ENCODE measurements at regions not wholly inside any gene's neighbourhood (a gene's known extent, or its start where the extent isn't known, plus 50 kb on each side); places are given as distances from the start of the nearest gene placed in this dataset.

GRCh38 chr17:33375783-33376182 is 82.7 kb upstream of the ASIC2 start:
- 56% methylated on average over 4 of the region's 4 CpGs for WGBS (ENCODE audit: low lambda C conversion rate)
- Histone ChIP-seq H3K36me3 (replicated peaks in 1 of 2; ENCODE audit: control insufficient read depth in 1 of 2, insufficient read depth in 2 of 2, low read length in 2 of 2) (no peaks in the 10 kb centered on the region), H3K27me3 (ENCODE audit: control insufficient read depth in 1 of 2, insufficient read depth in 2 of 2, low read length in 2 of 2) (no peaks in the 10 kb centered on the region), H4K20me1 (ENCODE audit: insufficient read depth, low read length) (no peaks in the 10 kb centered on the region), H3K4me2 (ENCODE audit: low read depth, low read length) (no peak overlapping the region), H3K9ac (ENCODE audit: insufficient read depth, low read depth, low read length) (no peak overlapping the region), H3K4me3 (replicated peaks in 1 of 3; ENCODE audit: insufficient read depth in 1 of 3, low read depth in 2 of 3, low read length in 3 of 3) (no peak overlapping the region), H3K9me3 (ENCODE audit: low read length) (no peaks in the 10 kb centered on the region), H2AFZ (ENCODE audit: low read length) (no peak overlapping the region), H3K27ac (ENCODE audit: extremely low read length, insufficient read depth, low read length) (no peak overlapping the region), H3K79me2 (ENCODE audit: insufficient read depth, low read length) (no peaks in the 10 kb centered on the region), H3K4me1 (ENCODE audit: insufficient read depth, low read length) (peaks cover 36% of the 10 kb centered on the region)
- DNase-seq (ENCODE audit: low spot score) (no peak), FAIRE-seq (no peak), ATAC-seq (no peak)
- POLR2A ChIA-PET = no interaction called here
- CTCF ChIA-PET (ENCODE audit: low intra/inter-chr PET ratio, low total read pairs) = no interaction called here
- intact Hi-C loops (cut with micrococcal nuclease; ENCODE audit: unreplicated experiment) = no loop called here
- BruUV-seq (replicated peaks) = no TSS peak
- no peak for TF ChIP-seq KDM5A (IDR thresholded peaks at IDR 0.05; ENCODE audit: borderline replicate concordance, low read length)
- no peak for TF ChIP-seq PHF20 (CRISPR knock-in tag; IDR thresholded peaks at IDR 0.05)
- TF ChIP-seq HNF4G (IDR thresholded peaks at IDR 0.05; ENCODE audit: borderline replicate concordance, low read depth, low read length) = no peak
- TF ChIP-seq HNF4G (CRISPR knock-in tag; IDR thresholded peaks at IDR 0.05; ENCODE audit: borderline replicate concordance, low read depth) = no peak
- TF ChIP-seq ZFP41 (CRISPR knock-in tag; IDR thresholded peaks at IDR 0.05; ENCODE audit: borderline replicate concordance) = no peak
- TF ChIP-seq ZNF317 (CRISPR knock-in tag; IDR thresholded peaks at IDR 0.05) = no peak
- no peak for TF ChIP-seq BCL6 (CRISPR knock-in tag; IDR thresholded peaks at IDR 0.05)
- no peak for TF ChIP-seq GPN1 (CRISPR knock-in tag; IDR thresholded peaks at IDR 0.05; ENCODE audit: borderline replicate concordance)
- no peak for TF ChIP-seq NR3C1 (CRISPR knock-in tag; IDR thresholded peaks at IDR 0.05)
- TF ChIP-seq TMF1 (CRISPR knock-in tag; IDR thresholded peaks at IDR 0.05; ENCODE audit: low read depth) = no peak
- TF ChIP-seq, protein P1, sequence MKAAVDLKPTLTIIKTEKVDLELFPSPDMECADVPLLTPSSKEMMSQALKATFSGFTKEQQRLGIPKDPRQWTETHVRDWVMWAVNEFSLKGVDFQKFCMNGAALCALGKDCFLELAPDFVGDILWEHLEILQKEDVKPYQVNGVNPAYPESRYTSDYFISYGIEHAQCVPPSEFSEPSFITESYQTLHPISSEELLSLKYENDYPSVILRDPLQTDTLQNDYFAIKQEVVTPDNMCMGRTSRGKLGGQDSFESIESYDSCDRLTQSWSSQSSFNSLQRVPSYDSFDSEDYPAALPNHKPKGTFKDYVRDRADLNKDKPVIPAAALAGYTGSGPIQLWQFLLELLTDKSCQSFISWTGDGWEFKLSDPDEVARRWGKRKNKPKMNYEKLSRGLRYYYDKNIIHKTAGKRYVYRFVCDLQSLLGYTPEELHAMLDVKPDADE (CRISPR knock-in tag; IDR thresholded peaks at IDR 0.05) = no peak
- no peak for TF ChIP-seq EP300 (IDR thresholded peaks at IDR 0.05; ENCODE audit: low read depth in 2 of 2, low read length in 2 of 2)
- TF ChIP-seq EP300 (CRISPR knock-in tag; IDR thresholded peaks at IDR 0.05; ENCODE audit: borderline replicate concordance) = no peak
- no peak for TF ChIP-seq STAT5B (CRISPR knock-in tag; IDR thresholded peaks at IDR 0.05)
- no peak for TF ChIP-seq MXD3 (CRISPR knock-in tag; IDR thresholded peaks at IDR 0.05)
- no peak for TF ChIP-seq SRSF9 (IDR thresholded peaks at IDR 0.05; ENCODE audit: borderline replicate concordance, insufficient read depth, low read depth, low read length, poor library complexity, severe bottlenecking)
- TF ChIP-seq ZNF878 (CRISPR knock-in tag; IDR thresholded peaks at IDR 0.05) = no peak
- no peak for TF ChIP-seq ZNF354B (CRISPR knock-in tag; IDR thresholded peaks at IDR 0.05)
- in situ Hi-C loops (cut with HindIII; ENCODE audit: extremely low pct_ligation_motif_present, low pct_unique_long_range_greater_than_20kb) = no loop called here

Data from HepG2 (cell line).